B cell (primary cell): ENCODE measurements at regions not wholly inside any gene's neighbourhood (a gene's known extent, or its start where the extent isn't known, plus 50 kb on each side); places are given as distances from the start of the nearest gene placed in this dataset.
"Not testable (repeated sequence)": the region's sequence is repeated elsewhere in the genome, so short reads cannot be mapped to it uniquely, and the experiment has no call there.

Experiments
- ATAC-seq: fragments of 200-7000 bp; cut with Tn5 transposase; one replicate; pipeline ENCODE4 v1.10.0; 2021; ENCODE audit warnings: low read depth, mild to moderate bottlenecking, moderate number of reproducible peaks, moderate library complexity
- CTCF ChIA-PET: fragments of 350-600 bp; sonication (Branson Sonifier 250); formaldehyde crosslinking; loops from one replicate; lab custom pipeline; 2021; ENCODE audit warnings: antibody characterized with exemption, inconsistent platforms; lab: Charles Lee
- POLR2A ChIA-PET: fragments of 350-600 bp; sonication (Branson Sonifier 250); formaldehyde crosslinking; loops from one replicate; lab custom pipeline; 2021; ENCODE audit warnings: antibody characterized with exemption; lab: Charles Lee
- DNase-seq: peaks from one replicate; pipeline ENCODE4 v3.0.0; 2013
- H2AFZ ChIP-seq: 2 replicates; pipeline ENCODE4 v1.6.1; 2012; ENCODE audit warnings: mild to moderate bottlenecking, low read depth, low read length; ENCODE audit not compliant: insufficient read depth, poor library complexity, severe bottlenecking
- H3K27ac ChIP-seq, 2 donors: 1 replicate in 1 of 2; 2 replicates in 1 of 2; pipeline ENCODE4 v1.5.1; 2012 to 2013; ENCODE audit warnings: low read length in 2 of 2, mild to moderate bottlenecking in 2 of 2, moderate library complexity in 1 of 2
- H3K27me3 ChIP-seq, 4 experiments: fragments of 200-600 bp in 1 of 4; sonication (generic) in 1 of 4; replicated peaks in 1 of 4; 1 replicate in 2 of 4; 2 replicates in 2 of 4; pipeline versions ENCODE4 v1.6.1 to v1.7.0; 2013 to 2016; ENCODE audit warnings: low read length in 3 of 4, mild to moderate bottlenecking in 2 of 4, mixed read lengths in 1 of 4, moderate library complexity in 1 of 4; ENCODE audit not compliant: insufficient read depth in 4 of 4, control insufficient read depth in 3 of 4; ENCODE audit errors: control extremely low read depth in 1 of 4
- H3K36me3 ChIP-seq, 2 experiments: replicated peaks in 1 of 2; 1 replicate in 1 of 2; 2 replicates in 1 of 2; pipeline versions ENCODE4 v1.6.1 to v1.7.1; 2013; ENCODE audit warnings: low read length in 1 of 2; ENCODE audit not compliant: insufficient read depth in 2 of 2, control insufficient read depth in 1 of 2; ENCODE audit errors: control extremely low read depth in 1 of 2, extremely low read depth in 1 of 2
- H3K4me1 ChIP-seq, 2 donors: fragments of 200-600 bp in 1 of 2; sonication (generic) in 1 of 2; 1 replicate in 1 of 2; 2 replicates in 1 of 2; pipeline versions ENCODE4 v1.5.1 to v1.6.1; 2013 to 2017; ENCODE audit warnings: low read length in 2 of 2; ENCODE audit not compliant: control insufficient read depth in 2 of 2, insufficient read depth in 2 of 2
- H3K4me2 ChIP-seq: replicated peaks from 2 replicates; pipeline ENCODE3; 2012; ENCODE audit warnings: mild to moderate bottlenecking, low read depth, low read length; ENCODE audit not compliant: poor library complexity, severe bottlenecking
- H3K4me3 ChIP-seq, 5 experiments: fragments of 200-600 bp in 1 of 5; sonication (generic) in 1 of 5; 1 replicate in 3 of 5; 2 replicates in 2 of 5; pipeline versions ENCODE4 v1.5.1 to v1.7.0; 2011 to 2016; ENCODE audit warnings: low read length in 4 of 5, mild to moderate bottlenecking in 4 of 5, low read depth in 2 of 5, control low read depth in 1 of 5, moderate library complexity in 1 of 5; ENCODE audit not compliant: insufficient read depth in 1 of 5; ENCODE audit errors: control extremely low read depth in 1 of 5, extremely low read depth in 1 of 5
- H3K79me2 ChIP-seq: fragments of 200-600 bp; sonication (generic); one replicate; pipeline ENCODE4 v1.6.0; 2016; ENCODE audit warnings: low read length; ENCODE audit not compliant: control insufficient read depth, insufficient read depth
- H3K9ac ChIP-seq: fragments of 200-600 bp; sonication (generic); 2 replicates; pipeline ENCODE4 v1.6.1; 2017; ENCODE audit warnings: mild to moderate bottlenecking, low read length, moderate library complexity
- H3K9me3 ChIP-seq, 3 donors: one replicate each; pipeline versions ENCODE4 v1.6.1 to v1.7.1; 2013; ENCODE audit warnings: low read length in 2 of 3; ENCODE audit not compliant: control insufficient read depth in 2 of 3, insufficient read depth in 1 of 3; ENCODE audit errors: control extremely low read depth in 1 of 3
- H4K20me1 ChIP-seq: 2 replicates; pipeline ENCODE4 v1.6.0; 2012; ENCODE audit warnings: mild to moderate bottlenecking, low read length; ENCODE audit not compliant: insufficient read depth, control insufficient read depth, poor library complexity, severe bottlenecking
- H3K27ac Mint-ChIP-seq: one replicate; pipeline ENCODE4 v1.8.0; 2021; ENCODE audit warnings: mixed read lengths
- H3K27me3 Mint-ChIP-seq: one replicate; pipeline ENCODE4 v1.8.0; 2021; ENCODE audit warnings: mixed read lengths
- H3K4me1 Mint-ChIP-seq: one replicate; pipeline ENCODE4 v1.8.0; 2021; ENCODE audit warnings: mixed read lengths
- H3K4me3 Mint-ChIP-seq: one replicate; pipeline ENCODE4 v1.8.0; 2021; ENCODE audit warnings: mixed read lengths
- H3K9me3 Mint-ChIP-seq: one replicate; pipeline ENCODE4 v1.8.0; 2022; ENCODE audit warnings: mixed read lengths; ENCODE audit not compliant: insufficient read depth
- WGBS: methylation state at CpG from one replicate; pipeline ENCODE4 v1.1.5; 2013; ENCODE audit warnings: missing lambda C conversion rate; ENCODE audit not compliant: insufficient coverage; 5-methylcytosine and 5-hydroxymethylcytosine counted together
- intact Hi-C: fragments of 100-400 bp; cut with micrococcal nuclease; formaldehyde crosslinking; loops from one replicate; pipeline ENCODE4 v1.10.0; 2022

DNA sequence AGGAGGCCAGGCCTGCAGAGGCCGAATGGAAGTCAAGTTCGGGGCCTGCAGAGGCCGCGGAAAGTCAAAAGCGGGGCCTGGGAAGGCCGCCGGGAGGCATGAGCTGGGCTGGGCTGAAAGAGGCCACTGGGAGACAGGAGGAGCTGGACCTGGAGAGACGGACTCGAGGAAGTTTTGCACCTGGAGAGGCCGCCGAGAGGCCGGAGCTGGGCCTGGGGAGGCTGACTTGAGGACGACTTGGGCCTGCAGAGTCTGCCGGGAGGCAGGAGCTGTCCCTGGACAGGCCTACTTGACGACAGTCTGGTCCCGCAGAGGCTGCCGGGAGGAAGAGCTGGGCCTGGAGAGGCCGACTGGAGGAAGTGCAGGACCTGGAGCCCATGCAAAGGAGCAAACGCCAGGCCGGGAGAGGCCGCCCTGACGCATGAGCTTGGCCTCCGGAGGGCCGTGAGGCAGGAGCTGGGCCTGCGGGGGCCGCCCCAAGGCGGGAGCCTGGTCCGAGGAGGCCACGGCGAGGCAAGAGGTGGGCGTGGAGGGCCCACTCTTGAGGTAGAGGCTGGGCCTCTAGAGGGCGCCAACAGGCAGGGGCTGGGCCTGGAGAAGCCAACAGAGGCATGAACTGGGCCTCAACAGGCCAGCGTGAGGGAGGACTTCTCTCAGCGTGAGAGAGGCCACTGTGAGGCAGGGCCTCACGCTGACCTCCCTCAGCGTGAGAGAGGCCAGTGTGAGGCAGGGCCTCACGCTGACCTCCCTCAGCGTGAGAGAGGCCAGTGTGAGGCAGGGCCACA is 306.3 kb downstream of the ZNF479 start:
- H3K4me3 ChIP-seq, intact Hi-C loops, H3K36me3 ChIP-seq, H3K27me3 Mint-ChIP-seq, H3K4me1 ChIP-seq, H4K20me1 ChIP-seq, H3K79me2 ChIP-seq, DNase-seq, CTCF ChIA-PET, H3K9me3 Mint-ChIP-seq, POLR2A ChIA-PET, H3K4me1 Mint-ChIP-seq, H3K9ac ChIP-seq, H3K27ac ChIP-seq, H3K4me3 Mint-ChIP-seq, ATAC-seq, H3K4me2 ChIP-seq, H3K27ac Mint-ChIP-seq, H3K27me3 ChIP-seq, H2AFZ ChIP-seq: not testable (repeated sequence)
- WGBS: 92% methylated on average over 15 of the region's 38 CpGs
- peaks cover 0 to 26% (median 0%) of the 10 kb centered on the region in 3 donors for H3K9me3 ChIP-seq

DNA sequence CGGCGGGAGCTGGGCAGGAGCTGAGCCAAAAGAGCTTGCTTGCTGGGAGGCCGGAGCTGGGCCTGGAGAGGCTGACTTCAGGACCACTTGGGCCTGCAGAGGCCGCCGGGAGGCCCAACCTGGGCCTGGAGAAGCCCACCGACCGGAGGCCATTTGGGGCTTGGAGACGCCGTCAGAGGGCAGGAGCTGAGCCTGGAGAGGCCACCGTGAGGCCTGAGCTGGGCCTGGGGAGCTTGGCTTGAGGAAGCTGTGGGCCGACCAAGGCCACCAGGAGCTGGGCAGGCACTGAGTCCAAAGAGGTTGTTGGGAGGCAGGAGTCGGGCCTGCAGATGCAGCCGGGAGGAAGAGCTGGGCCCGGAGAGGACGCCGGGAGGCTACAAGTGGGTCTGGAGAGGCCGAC is 307.1 kb downstream of the ZNF479 start:
- CTCF ChIA-PET, H3K4me1 Mint-ChIP-seq, H2AFZ ChIP-seq, H3K4me3 Mint-ChIP-seq, H3K27ac ChIP-seq, H3K27me3 Mint-ChIP-seq, H3K4me1 ChIP-seq, DNase-seq, H4K20me1 ChIP-seq, POLR2A ChIA-PET, H3K9me3 Mint-ChIP-seq, H3K9ac ChIP-seq, H3K4me3 ChIP-seq, H3K79me2 ChIP-seq, H3K27me3 ChIP-seq, ATAC-seq, H3K27ac Mint-ChIP-seq, H3K36me3 ChIP-seq, intact Hi-C loops, H3K4me2 ChIP-seq: not testable (repeated sequence)
- WGBS: no CpG with 5 or more reads among the region's 17 CpGs
- H3K9me3 ChIP-seq: peaks cover 0 to 26% (median 0%) of the 10 kb centered on the region in 3 donors

DNA sequence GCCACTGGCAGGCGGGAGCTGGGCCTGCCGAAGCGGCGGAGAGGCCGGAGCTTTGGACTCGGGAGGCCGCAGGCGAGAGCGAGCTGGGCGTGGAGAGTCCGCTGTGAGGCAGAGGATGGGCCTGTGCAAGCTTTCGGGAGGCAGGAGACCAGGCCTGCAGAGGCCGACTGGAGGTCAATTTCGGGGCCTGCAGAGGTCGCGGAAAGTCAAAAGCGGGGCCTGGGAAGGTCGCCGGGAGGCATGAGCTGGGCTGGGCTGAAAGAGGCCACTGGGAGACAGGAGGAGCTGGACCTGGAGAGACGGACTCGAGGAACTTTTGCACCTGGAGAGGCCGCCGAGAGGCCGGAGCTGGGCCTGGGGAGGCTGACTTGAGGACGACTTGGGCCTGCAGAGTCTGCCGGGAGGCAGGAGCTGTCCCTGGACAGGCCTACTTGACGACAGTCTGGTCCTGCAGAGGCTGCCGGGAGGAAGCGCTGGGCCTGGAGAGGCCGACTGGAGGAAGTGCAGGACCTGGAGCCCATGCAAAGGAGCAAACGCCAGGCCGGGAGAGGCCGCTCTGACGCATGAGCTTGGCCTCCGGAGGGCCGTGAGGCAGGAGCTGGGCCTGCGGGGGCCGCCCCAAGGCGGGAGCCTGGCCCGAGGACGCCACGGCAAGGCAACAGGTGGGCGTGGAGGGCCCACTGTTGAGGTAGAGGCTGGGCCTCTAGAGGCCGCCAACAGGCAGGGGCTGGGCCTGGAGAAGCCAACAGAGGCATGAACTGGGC is 308.2 kb downstream of the ZNF479 start:
- ATAC-seq, H3K4me3 ChIP-seq, H3K27ac Mint-ChIP-seq, H3K4me1 ChIP-seq, H3K9ac ChIP-seq, CTCF ChIA-PET, intact Hi-C loops, H3K27me3 Mint-ChIP-seq, H3K27ac ChIP-seq, H3K4me1 Mint-ChIP-seq, H4K20me1 ChIP-seq, H2AFZ ChIP-seq, H3K27me3 ChIP-seq, H3K79me2 ChIP-seq, H3K4me3 Mint-ChIP-seq, DNase-seq, H3K36me3 ChIP-seq, POLR2A ChIA-PET, H3K4me2 ChIP-seq, H3K9me3 Mint-ChIP-seq: not testable (repeated sequence)
- WGBS: 92% methylated on average over 6 of the region's 44 CpGs
- peaks cover 0 to 23% (median 0%) of the 10 kb centered on the region in 3 donors for H3K9me3 ChIP-seq

DNA sequence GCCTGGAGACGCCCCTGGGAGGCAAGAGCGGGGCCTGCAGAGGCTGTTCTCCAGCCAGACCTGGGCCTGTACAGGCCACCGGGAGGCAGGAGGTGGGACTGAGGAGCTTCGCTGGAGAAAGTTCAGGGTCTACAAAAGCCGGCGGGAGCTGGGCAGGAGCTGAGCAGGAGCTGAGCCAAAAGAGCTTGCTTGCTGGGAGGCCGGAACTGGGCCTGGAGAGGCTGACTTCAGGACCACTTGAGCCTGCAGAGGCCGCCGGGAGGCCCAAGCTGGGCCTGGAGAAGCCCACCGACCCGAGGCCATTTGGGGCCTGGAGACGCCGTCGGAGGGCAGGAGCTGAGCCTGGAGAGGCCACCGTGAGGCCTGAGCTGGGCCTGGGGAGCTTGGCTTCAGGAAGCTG is 309.0 kb downstream of the ZNF479 start:
- WGBS: no CpG with 5 or more reads among the region's 15 CpGs
- H3K4me1 ChIP-seq, H3K4me1 Mint-ChIP-seq, H3K79me2 ChIP-seq, H2AFZ ChIP-seq, H3K9ac ChIP-seq, POLR2A ChIA-PET, CTCF ChIA-PET, H3K27ac Mint-ChIP-seq, H3K4me3 ChIP-seq, H3K9me3 Mint-ChIP-seq, intact Hi-C loops, H3K27me3 Mint-ChIP-seq, H3K27ac ChIP-seq, H3K4me3 Mint-ChIP-seq, ATAC-seq, H3K36me3 ChIP-seq, H3K27me3 ChIP-seq, DNase-seq, H3K4me2 ChIP-seq, H4K20me1 ChIP-seq: not testable (repeated sequence)
- peaks cover 0 to 19% (median 0%) of the 10 kb centered on the region in 3 donors for H3K9me3 ChIP-seq
